ENCODE measurements at regions not wholly inside any gene's neighbourhood (a gene's known extent, or its start where the extent isn't known, plus 50 kb on each side); places are given as distances from the start of the nearest gene placed in this dataset.

DNA sequence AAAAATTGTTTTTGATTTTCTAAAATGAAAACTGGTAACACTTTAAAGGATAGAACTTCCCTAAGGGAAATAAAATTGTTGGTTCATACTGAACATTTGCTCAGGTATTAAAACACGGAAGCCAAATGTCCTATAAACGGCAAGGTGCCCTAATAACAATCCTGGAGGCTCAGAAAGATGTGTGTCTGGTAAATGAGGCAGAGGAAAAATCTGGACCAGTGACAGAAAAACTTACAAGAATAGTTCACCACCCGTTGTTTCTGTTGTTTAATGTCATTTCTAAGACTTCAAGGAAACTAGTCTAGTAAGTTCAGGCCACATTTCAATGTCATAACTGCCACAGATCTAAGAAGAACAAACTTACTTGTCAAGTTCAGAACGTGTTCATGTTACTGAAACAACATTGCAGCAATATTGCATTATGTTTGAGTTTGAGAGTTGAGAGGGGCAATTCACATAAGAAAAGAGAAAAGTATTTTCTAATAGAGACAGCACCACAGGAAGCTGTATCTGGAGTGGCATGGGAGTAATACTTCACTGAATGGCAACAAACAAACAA lies 476.6 kb downstream of the GRXCR1 start:
- TF ChIP-seq CTCF (IDR thresholded peaks at IDR 0.05; ENCODE audit: insufficient read depth, low read length, poor library complexity, severe bottlenecking): no peak
- TF ChIP-seq EZH2phosphoT487 (conservative IDR thresholded peaks at IDR 0.05; ENCODE audit: low read length): no peak

Measured in SU-DHL-6 (cell line).